SK-N-SH treated with all-trans-retinoic acid at 6 μM for 48 hours (cell line): ENCODE measurements at regions not wholly inside any gene's neighbourhood (a gene's known extent, or its start where the extent isn't known, plus 50 kb on each side); places are given as distances from the start of the nearest gene placed in this dataset.

Source experiments
- ESRRG ChIP-seq: fragments of 250-450 bp; sonication (Bioruptor Pico); IDR thresholded peaks from 2 replicates; pipeline ENCODE4 v1.6.1; 2021; ENCODE audit warnings: mild to moderate bottlenecking
- ZFP3 ChIP-seq: fragments of 250-450 bp; sonication (Bioruptor Pico); IDR thresholded peaks from 2 replicates; pipeline ENCODE4 v1.5.0; 2020; ENCODE audit warnings: mild to moderate bottlenecking, moderate library complexity

GRCh38 chr5:143761663-143762062 lies 50.3 kb upstream of the HMHB1 start:
- TF ChIP-seq ESRRG (no peak), ZFP3 (no peak)
